ENCODE measurements at regions not wholly inside any gene's neighbourhood (a gene's known extent, or its start where the extent isn't known, plus 50 kb on each side); places are given as distances from the start of the nearest gene placed in this dataset.

GRCh38 chr10:35789996-35790395, 147.9 kb upstream of the FZD8 start:
- TF ChIP-seq YY1 (IDR thresholded peaks at IDR 0.05; ENCODE audit: insufficient read depth, insufficient read length), result no peak
- no peak for TF ChIP-seq ZNF274 (IDR thresholded peaks at IDR 0.05; ENCODE audit: low read depth, low read length)

All from NT2/D1 (cell line).